HG03060 (cell line): ENCODE measurements at regions not wholly inside any gene's neighbourhood (a gene's known extent, or its start where the extent isn't known, plus 50 kb on each side); places are given as distances from the start of the nearest gene placed in this dataset.
"Not testable (repeated sequence)": the region's sequence is repeated elsewhere in the genome, so short reads cannot be mapped to it uniquely, and the experiment has no call there.

Source experiments
- ATAC-seq: cut with Tn5 transposase; IDR thresholded peaks from one replicate; pipeline ENCODE4 v1.9.1; 2021; ENCODE audit warnings: low read depth, moderate number of reproducible peaks; ENCODE audit not compliant: unreplicated experiment

DNA sequence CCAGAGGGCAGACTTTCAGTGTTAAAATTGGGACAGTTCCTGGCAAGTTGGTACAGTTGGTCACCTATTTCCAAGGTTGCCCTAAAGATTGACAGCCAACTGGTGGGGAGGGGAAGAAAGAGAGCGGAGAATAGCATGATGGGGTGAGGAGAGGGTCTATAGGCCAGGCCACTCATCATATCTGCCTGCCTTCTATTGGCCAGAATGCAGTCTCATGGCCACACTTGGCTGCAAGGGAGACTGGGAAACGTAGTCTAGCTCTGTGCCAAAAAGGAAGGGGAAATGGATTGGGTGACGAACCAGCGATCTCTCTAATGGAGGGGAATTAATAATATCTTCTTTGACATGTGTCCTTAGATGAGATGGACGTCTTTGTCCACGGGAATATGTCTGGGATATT, 197.4 kb upstream of the ATP6AP2 start:
- no peak for ATAC-seq

DNA sequence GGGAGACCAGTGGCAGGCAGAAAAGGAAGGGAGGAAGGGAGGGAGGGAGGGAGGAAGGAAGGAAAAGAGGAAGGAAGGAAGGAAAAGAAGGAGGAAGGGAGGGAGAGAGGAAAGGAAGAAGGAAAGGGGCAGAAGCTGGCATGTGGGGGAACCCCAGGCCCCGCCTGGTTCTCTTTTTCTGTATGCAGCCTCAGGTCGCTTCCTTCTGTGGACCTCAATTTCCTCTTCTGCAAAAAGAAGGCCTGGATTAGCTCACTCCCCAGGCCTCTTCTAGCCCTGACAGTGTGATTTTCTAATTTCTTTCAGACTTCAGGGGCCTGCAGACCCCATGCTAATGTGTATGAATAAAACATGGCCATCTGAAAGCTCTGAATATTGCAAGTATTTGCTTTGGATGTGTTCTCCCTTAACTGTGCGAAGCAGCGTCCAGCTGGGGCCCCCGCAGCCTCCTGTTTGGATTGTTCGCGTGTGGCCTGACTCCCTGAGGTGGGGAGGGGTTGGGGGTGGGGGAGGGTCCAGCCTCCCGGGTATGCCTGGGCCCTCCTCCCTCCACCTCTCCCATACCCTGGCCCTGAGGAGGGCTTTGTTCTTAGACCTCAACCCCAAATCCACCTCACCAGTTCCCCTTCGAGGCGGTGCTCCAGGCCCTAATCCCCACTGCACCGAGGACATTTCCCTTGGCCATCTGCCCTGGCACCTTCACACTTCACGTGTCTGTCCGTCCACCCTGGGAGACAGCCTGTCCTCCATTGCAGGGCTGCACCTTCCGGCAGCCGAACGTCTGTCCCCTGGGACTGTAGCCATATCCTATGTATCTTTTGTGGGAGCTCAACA, 199.9 kb upstream of the ATP6AP2 start:
- no peak for ATAC-seq

DNA sequence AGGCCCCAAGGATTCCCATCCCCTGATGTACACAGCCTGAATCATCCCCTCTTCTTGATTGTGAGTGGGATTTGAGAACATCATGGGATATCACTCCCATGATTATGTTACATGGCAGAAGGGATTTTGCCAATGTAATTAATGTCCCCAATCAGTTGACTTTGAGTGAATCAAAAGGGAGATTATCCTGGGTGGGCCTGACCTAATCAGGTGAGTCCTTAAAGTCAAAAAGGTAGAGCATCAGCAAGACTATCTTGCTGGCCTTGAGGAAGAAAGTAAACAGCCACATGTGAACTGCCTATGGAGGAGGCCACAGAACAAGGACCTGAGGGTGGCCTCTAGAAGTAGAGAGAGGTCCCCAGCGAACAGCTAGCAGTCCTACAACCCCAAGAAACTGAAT, 203.1 kb upstream of the ATP6AP2 start:
- no peak for ATAC-seq

DNA sequence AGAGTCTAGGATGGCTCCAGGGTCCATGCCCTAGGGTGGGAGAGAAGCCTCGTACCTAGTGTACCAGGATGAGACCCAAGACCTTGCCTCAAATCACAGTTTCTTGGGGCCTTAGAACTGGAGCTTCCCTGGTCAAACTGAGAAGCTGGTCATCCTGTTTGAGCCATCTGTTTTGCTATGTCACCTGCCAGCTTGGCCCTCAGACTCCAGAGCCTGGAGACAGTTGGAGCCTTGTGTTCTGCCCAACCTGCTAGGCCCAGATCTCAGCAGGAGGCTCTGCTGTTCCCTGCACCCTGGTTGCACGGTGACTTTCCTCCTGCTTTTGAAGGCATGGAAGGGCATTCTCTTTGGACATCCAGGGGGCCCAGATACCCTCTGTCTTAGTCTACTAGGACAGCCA, 206.3 kb upstream of the ATP6AP2 start:
- ATAC-seq = no peak

DNA sequence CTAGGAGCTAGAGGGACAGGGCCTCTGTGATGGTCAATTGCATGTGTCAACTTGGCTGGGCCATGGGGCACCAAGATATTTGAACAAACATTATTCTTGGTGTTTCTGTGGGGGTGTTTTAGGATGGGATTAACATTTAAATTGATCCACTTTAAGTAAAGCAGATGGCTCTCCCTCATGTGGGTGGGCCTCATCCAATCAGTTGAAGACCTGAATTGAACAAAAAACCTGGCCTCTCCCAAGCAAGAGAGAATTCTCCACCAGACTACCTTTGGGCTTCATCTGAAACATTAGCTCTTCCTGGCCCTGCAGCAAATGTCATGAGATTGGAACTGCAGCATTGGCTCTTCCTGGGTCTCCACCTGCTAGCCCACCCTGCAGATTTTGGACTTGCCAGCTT, 207.1 kb upstream of the ATP6AP2 start:
- no peak for ATAC-seq

DNA sequence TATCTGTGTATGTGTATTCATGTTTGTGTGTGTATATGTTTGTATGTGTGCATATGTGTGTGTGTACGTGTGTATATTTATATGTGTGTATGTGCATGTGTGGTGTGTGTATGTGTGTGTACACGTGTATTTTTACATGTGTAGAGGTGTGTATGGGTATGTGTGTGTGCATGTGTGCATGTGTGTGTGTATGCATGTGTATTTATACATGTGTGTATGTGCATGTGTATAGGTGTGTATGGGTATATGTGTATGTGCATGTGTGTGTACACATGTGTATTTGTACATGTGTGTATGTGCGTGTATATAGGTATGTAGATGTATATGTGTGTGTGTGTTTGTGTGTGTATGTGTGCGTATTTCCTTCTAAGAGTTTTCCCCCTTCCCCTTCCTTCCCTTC, 207.7 kb upstream of the ATP6AP2 start:
- ATAC-seq = no peak

DNA sequence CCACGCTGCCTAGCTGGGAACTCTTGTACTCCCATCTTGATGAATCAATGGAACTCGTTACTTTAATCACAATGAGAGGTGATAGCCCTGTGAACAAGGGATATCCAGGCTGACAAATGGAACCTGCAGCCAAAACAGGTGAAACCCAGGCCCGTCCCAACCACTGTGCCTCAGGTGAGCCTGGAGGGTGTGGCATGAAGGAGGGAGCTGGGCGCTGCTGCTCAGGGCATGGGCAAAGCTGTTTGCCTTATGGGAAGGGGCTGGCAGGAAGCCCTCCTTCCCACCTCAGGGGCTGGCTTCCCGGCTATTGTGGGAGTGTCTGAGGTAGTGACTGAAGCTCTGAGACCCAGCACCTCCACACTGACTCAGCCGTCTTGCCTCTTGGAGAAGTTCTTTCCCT, 209.4 kb upstream of the ATP6AP2 start:
- ATAC-seq = no peak

DNA sequence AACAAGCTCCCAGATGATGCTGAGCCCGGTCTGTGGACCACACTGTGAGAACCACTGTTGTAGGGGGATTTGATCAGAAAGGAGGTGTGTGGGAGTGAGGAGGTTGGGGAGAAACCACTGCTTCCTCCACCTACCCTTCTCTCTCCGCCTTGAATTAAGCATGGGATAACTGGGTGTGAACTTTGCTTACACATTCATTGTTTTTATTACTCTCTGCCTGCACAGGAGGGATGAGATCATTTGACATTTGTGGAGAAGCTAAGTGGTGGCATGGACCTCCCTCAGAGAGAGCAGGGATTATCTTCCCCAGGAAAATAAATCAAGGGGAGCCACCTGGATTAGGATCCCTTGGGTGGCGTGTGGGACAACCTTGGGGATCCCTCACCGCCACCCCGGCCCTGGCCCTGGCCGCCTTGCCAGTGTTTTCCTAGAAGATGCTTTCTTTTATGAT, 212.1 kb upstream of the ATP6AP2 start:
- no peak for ATAC-seq

DNA sequence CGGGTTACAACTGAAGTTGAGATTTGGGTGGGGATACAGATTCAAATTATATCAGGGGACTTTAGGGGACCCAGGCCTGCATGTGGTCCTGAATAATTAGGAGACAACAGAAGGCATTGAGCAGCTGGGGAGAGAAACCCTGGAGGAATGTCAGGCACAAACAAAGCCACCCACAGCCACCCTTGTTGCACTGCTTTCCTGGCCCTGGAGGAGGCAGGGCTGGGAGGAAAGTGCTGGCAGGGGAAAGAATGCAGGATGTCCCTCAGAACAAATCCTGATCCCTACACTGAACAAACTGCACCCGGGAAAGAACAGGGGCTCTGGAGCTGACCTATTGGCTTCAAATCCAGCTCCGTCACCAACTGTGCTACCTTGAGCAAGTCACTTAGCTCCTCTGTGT, 214.1 kb upstream of the ATP6AP2 start:
- ATAC-seq = no peak

DNA sequence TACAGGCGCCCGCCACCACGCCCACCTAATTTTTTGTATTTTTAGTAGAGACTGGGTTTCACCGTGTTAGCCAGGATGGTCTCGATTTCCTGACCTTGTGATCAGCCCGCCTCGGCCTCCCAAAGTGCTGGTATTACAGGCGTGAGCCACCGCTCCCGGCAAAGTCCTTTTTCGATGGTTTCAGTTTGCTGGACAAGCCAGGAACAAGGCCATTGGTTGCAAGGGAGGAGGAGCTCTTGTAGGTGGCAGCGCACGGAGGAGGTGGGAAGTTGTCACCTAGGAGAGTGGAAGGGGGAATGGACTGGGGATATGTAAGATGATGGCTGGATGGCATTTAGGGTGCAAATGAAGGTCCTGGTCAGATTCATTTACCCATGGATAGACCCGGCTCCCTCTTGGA, 218.5 kb upstream of the ATP6AP2 start:
- not testable (repeated sequence) for ATAC-seq

DNA sequence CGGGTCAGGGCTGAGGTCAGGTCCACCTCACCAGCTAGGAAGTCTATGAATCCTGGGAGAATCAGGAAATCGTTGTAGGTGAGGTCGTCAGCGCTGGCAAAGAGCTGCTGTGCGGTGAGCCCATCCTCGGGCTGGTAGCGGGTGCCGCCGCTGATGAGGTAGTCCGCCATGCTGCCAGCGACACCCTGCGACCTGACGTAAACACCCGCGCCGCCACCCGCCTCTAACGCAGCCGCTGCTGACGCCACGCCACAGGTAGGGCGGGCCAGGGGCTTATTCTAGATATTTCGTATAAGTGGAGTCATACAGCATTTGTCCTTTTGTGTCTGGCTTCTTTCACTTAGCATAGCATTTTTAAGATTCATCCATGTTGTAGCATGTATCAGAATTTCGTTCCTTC, 220.2 kb upstream of the ATP6AP2 start:
- no peak for ATAC-seq

DNA sequence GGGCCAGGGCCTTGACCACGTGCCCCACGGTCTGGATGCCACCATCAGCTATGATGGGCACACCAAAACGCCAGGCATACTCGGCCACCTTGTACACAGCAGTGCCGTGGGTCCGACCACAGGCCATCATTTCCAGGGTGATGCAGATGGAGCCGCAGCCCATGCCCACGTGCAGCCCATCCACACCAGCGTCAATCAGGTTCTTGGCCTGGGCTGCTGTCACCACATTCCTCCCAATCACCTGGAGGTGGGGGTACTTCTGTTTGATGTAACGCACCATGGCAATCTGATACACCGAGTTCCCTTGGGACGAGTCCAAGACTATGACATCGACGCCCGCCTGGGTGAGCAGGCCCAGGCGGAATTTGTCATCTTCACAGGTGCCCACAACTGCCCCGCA, 221.2 kb upstream of the ATP6AP2 start:
- ATAC-seq = no peak

DNA sequence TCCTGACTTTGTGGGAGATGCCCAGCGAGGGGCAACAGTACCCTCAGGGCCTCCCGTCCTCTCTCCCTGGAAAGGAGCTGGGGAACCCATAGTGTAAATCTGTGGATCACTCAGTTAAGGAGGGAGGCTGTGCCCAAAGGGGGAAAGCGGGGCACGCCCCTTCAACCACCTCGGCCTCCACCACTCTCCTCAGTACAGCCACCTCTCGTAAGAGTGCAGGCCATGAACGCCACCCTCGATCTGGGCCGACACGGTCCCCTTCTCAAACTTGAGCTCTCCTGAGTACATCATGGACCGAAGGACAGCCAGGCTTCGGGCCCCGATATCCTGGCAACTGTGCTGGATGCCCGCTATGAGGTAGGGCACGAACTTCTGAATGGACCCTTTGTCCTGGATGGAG, 221.8 kb upstream of the ATP6AP2 start:
- no peak for ATAC-seq

DNA sequence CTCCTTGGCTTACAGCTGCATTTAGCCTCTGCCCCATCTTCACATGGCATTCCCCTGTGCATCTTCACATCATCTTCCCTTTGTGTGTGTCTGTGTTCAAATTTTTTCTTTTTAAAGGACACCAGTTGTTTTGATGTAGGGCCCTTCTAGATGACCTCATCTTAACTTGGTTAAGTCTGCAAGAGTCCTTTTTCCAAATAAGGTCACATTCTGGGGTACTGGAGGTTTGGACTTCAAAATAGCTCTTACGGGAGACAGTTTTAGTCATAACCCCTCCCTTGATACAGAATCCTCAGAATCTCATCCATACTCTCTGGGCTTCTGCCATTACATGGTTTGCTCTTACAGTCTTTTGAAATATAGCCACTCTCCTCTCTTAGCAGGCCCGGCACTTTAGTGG, 231.5 kb upstream of the ATP6AP2 start:
- no peak for ATAC-seq

DNA sequence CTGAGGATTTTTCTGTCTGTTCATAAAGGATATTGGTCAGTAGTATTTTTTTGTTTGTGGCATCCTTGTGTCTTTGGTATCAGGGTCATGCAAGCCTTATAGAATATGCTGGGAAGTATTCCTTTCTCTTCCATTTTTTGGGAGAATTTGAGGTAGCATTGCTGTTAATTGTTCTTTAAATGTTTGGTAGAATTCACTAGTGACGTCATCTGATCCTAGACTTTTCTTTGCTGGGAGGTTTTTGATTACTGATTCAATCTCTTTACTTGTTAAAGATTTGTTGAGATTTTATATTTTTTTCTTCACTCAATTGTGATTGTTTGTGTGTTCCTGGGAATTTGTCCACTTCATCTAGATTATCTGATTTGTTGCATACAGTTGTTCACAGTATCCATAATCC, 234.4 kb upstream of the ATP6AP2 start:
- ATAC-seq = no peak

DNA sequence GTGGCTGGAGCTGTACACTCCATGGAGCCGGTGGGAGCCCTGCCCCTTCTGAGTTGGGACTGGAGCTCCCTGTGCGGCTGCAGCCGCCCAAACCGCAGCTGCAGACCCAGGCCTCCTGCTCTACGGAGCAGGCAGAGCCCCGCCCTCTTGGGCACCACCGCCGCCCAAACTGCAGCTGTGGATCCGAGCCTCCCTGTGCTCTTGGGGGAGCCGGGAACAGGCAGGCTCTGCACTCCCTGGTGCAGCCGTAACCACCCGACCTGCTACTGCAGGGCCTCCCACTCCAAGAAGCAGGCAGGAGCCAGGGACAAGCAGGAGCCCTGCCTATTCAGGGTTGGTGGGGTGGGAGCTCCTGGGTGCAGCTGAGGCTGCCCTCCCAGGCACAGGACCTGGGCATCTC, 237.5 kb upstream of the ATP6AP2 start:
- ATAC-seq = no peak

DNA sequence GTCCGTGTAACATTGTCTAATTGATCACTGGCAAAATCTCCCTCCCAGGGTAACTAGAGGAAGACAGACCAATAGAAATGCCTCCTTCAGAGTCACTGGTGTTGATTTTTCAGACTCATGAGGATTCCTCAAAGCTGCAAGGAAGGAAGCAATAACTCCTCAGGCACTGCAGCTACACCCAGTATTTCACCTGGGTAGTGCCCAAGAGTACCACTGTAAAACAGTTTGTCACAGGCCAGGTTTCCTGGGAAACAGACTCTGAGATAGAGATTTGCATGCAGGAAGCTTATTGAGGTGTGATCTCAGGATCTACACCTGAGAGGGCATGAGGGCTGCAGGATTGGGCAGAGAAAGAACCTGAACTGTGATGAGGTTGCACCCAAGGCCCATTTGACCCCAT, 240.7 kb upstream of the ATP6AP2 start:
- no peak for ATAC-seq

DNA sequence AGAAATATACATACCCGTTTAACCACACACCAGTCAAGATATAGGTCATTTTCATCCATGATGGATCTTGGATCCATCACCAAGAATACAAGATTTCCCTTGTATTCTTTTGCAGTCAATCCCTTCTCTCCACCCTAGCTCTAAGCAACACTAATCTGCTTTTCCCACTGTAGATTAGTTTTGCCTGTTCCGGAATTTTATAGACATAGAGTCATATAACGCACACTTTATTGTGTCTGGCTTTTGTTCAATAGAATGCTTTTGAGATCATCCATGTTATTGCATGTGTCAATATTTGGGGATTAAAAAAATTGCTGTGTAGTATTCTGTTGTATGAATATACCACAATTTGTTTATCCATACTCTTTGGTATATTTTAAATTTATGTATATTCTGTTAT, 235.6 kb upstream of the BCOR start:
- no peak for ATAC-seq

DNA sequence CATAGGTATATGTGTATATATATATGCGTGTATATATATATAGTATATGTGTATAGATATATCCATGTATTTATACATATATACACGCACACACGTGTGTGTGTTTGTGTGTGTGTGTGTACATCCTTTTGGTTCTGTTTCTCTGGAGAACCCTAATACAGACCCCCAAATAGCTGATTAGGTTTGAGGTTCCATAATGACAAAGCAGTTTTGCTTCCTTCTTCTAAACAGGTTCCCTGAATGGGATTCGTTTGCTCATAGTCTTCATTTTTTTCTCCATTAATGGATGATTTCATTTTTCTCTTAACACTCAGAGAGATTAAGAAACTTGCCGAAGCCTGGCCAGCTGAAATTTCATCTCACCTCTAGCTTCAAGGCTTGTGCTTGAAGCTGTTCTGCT, 234.0 kb upstream of the BCOR start:
- no peak for ATAC-seq

DNA sequence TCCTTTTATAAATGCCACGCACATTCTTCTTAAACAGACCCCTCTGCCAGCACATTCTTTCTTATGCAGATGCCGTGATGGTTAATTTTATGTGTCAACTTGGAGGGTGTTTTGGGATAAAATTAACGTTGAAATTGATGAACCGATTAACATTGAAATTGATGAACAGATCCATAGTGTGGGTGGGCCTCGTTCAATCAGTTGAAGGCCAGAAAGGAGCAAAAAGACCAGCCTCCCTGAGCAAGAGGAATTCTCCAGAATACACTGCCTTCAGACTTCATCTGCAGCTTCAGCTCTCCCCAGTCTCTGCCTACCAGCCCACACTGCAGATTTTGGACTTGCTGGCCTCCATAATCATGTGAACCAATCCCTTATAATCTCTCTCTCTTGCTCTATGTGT, 233.6 kb upstream of the BCOR start:
- no peak for ATAC-seq

DNA sequence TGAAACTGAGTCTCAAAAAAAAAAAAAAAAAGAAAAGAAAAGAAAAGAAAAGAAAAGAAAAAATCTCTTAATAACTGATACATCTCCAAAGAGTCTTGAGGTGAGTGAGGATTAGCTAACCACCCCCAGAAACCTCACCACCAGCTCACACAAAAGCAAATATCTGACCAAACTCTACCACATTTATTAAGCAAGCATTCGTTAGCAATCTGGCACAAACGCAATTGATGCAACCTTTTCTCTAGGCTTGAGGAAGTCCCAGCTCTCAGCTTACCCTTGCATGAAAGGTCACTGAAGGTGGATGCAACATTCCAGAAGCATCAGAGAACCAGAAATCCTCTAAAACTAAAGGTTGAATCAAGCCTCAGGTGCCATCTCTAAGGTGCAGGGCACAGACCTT, 231.9 kb upstream of the BCOR start:
- ATAC-seq = no peak

DNA sequence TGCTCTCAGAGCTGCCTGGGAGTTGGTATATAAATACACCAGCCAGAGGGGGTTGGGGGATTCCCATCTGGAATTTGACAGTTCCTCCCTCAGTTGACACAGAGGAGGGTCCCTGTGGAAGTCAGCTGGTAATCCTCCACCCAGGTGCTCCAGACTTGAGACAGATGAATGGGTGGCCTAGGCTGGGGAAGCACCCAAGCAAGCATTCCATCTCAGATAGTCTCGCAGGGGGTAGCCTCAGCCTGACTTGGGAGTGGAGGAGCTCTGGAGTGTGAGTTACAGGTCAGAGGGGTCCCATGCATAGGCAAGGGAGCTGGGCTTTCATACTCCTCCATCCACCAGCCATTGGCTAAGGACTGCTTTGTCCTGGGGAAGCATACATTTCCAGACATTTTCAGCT, 229.3 kb upstream of the BCOR start:
- no peak for ATAC-seq
